H1 (cell line): ENCODE measurements at regions not wholly inside any gene's neighbourhood (a gene's known extent, or its start where the extent isn't known, plus 50 kb on each side); places are given as distances from the start of the nearest gene placed in this dataset.

Experiments
- CTCF ChIA-PET: fragments of 300-600 bp; sonication (Branson Sonifier 250); formaldehyde crosslinking; loops from one replicate; lab custom pipeline; 2021; ENCODE audit not compliant: partially characterized antibody; lab: Charles Lee
- POLR2A ChIA-PET: fragments of 300-600 bp; sonication (Branson Sonifier 250); formaldehyde crosslinking; loops from one replicate; lab custom pipeline; 2021; ENCODE audit warnings: inconsistent platforms; ENCODE audit not compliant: partially characterized antibody; lab: Charles Lee
- DNase-seq, 2 experiments: peaks; one replicate each; pipeline versions ENCODE4 v3.0.0 to v3.0.0-alpha.2; 2010 to 2022; ENCODE audit warnings: low spot score in 2 of 2, low read depth in 1 of 2, mixed read lengths in 1 of 2
- FAIRE-seq: peaks from 2 replicates; lab custom pipeline; 2011; peaks lifted over from hg19 to GRCh38; lab: Jason Lieb, UNC
- H2AFZ ChIP-seq: 2 replicates; pipeline ENCODE4 v1.8.1; 2012; ENCODE audit warnings: low read length, inconsistent platforms
- H2AK5ac ChIP-seq: 2 replicates; pipeline ENCODE4 v1.6.1; 2013; ENCODE audit warnings: low read depth, low read length
- H2BK120ac ChIP-seq: replicated peaks from 2 replicates; pipeline ENCODE3; 2013; ENCODE audit warnings: low read depth, low read length, inconsistent platforms
- H2BK12ac ChIP-seq: 2 replicates; pipeline ENCODE4 v1.6.1; 2013; ENCODE audit warnings: low read depth, low read length
- H2BK15ac ChIP-seq: 2 replicates; pipeline ENCODE4 v1.6.1; 2013; ENCODE audit warnings: low read length
- H2BK20ac ChIP-seq: 2 replicates; pipeline ENCODE4 v1.6.1; 2013; ENCODE audit warnings: low read length
- H2BK5ac ChIP-seq: 2 replicates; pipeline ENCODE4 v1.6.1; 2013; ENCODE audit warnings: low read depth, low read length
- H3K14ac ChIP-seq: 2 replicates; pipeline ENCODE4 v1.6.1; 2013; ENCODE audit warnings: inconsistent platforms; ENCODE audit not compliant: insufficient read length
- H3K18ac ChIP-seq: 2 replicates; pipeline ENCODE4 v1.6.1; 2013; ENCODE audit warnings: low read length; ENCODE audit errors: extremely low read depth
- H3K23ac ChIP-seq: 2 replicates; pipeline ENCODE4 v1.6.1; 2013; ENCODE audit warnings: inconsistent platforms; ENCODE audit not compliant: insufficient read length
- H3K23me2 ChIP-seq: 2 replicates; pipeline ENCODE4 v1.6.1; 2013; ENCODE audit warnings: low read depth, low read length
- H3K27ac ChIP-seq: 2 replicates; pipeline ENCODE4 v1.6.1; 2011; ENCODE audit warnings: low read depth, low read length, inconsistent platforms
- H3K27me3 ChIP-seq, 4 experiments: replicated peaks in 1 of 4; 1 replicate in 1 of 4; 2 replicates in 3 of 4; pipeline versions ENCODE4 v1.6.1 to v1.8.1; 2011 to 2013; ENCODE audit warnings: low read length in 3 of 4, mild to moderate bottlenecking in 3 of 4, inconsistent platforms in 2 of 4, mixed read lengths in 2 of 4, moderate library complexity in 1 of 4; ENCODE audit not compliant: control insufficient read depth in 3 of 4, insufficient read depth in 3 of 4; ENCODE audit errors: extremely low read depth in 1 of 4
- H3K36me3 ChIP-seq, 4 experiments: 2 replicates each; pipeline versions ENCODE4 v1.6.1 to v1.8.1; 2011 to 2013; ENCODE audit warnings: mild to moderate bottlenecking in 4 of 4, low read length in 3 of 4, moderate library complexity in 2 of 4, control low read depth in 1 of 4, inconsistent platforms in 1 of 4; ENCODE audit not compliant: insufficient read depth in 4 of 4, control insufficient read depth in 2 of 4
- H3K4ac ChIP-seq: replicated peaks from 2 replicates; pipeline ENCODE3; 2013; ENCODE audit warnings: low read length, low read depth, mixed read lengths, inconsistent platforms; ENCODE audit not compliant: insufficient read length
- H3K4me1 ChIP-seq, 4 experiments: replicated peaks in 1 of 4; 1 replicate in 1 of 4; 2 replicates in 3 of 4; pipeline versions ENCODE4 v1.6.1 to v1.8.1; 2011 to 2013; ENCODE audit warnings: low read length in 3 of 4, inconsistent platforms in 2 of 4, mixed read lengths in 1 of 4; ENCODE audit not compliant: insufficient read depth in 4 of 4, control insufficient read depth in 3 of 4
- H3K4me2 ChIP-seq, 2 experiments: 2 replicates each; pipeline versions ENCODE4 v1.6.1 to v1.8.1; 2011 to 2013; ENCODE audit warnings: low read depth in 2 of 2, low read length in 2 of 2, control low read depth in 1 of 2, inconsistent platforms in 1 of 2, mild to moderate bottlenecking in 1 of 2; ENCODE audit not compliant: insufficient read depth in 1 of 2
- H3K4me3 ChIP-seq, 4 experiments: fragments of 200-600, 300-600 bp in 1 of 4; sonication (generic), shearing (Covaris generic), sonication (Bioruptor Twin) in 1 of 4; 2 replicates each; pipeline versions ENCODE4 v1.5.1 to v1.8.1; 2011 to 2016; ENCODE audit warnings: low read length in 4 of 4, low read depth in 3 of 4, control low read depth in 2 of 4, inconsistent platforms in 2 of 4, mild to moderate bottlenecking in 2 of 4, mixed read lengths in 1 of 4, moderate library complexity in 1 of 4; ENCODE audit not compliant: insufficient read depth in 2 of 4; ENCODE audit errors: extremely low read depth in 1 of 4
- H3K56ac ChIP-seq: replicated peaks from 2 replicates; pipeline ENCODE3; 2013; ENCODE audit warnings: low read depth, mild to moderate bottlenecking, mixed read lengths, low read length, inconsistent platforms; ENCODE audit not compliant: insufficient read length
- H3K79me1 ChIP-seq: 2 replicates; pipeline ENCODE4 v1.6.1; 2013; ENCODE audit warnings: low read depth, low read length, control low read depth
- H3K79me2 ChIP-seq, 2 experiments: 2 replicates each; pipeline versions ENCODE4 v1.6.1 to v1.8.1; 2012 to 2013; ENCODE audit warnings: low read length in 2 of 2, mild to moderate bottlenecking in 2 of 2, inconsistent platforms in 1 of 2; ENCODE audit not compliant: insufficient read depth in 2 of 2, control insufficient read depth in 1 of 2
- H3K9ac ChIP-seq, 4 experiments: replicated peaks in 1 of 4; 1 replicate in 1 of 4; 2 replicates in 3 of 4; pipeline versions ENCODE4 v1.6.1 to v1.8.1; 2011 to 2013; ENCODE audit warnings: low read depth in 3 of 4, low read length in 3 of 4, control low read depth in 2 of 4, mild to moderate bottlenecking in 2 of 4, moderate library complexity in 2 of 4, inconsistent platforms in 1 of 4; ENCODE audit errors: extremely low read depth in 1 of 4
- H3K9me3 ChIP-seq, 2 experiments: 2 replicates each; pipeline versions ENCODE4 v1.6.1 to v1.8.1; 2012 to 2013; ENCODE audit warnings: mild to moderate bottlenecking in 2 of 2, moderate library complexity in 2 of 2, control low read depth in 1 of 2, inconsistent platforms in 1 of 2, low read depth in 1 of 2, low read length in 1 of 2, mixed read lengths in 1 of 2; ENCODE audit not compliant: insufficient read depth in 2 of 2
- H4K20me1 ChIP-seq, 2 experiments: replicated peaks in 1 of 2; 2 replicates each; pipeline versions ENCODE3 to v1.8.1; 2011 to 2013; ENCODE audit warnings: inconsistent platforms in 2 of 2, low read length in 2 of 2, mild to moderate bottlenecking in 1 of 2; ENCODE audit not compliant: insufficient read depth in 2 of 2, control insufficient read depth in 1 of 2
- H4K5ac ChIP-seq: 2 replicates; pipeline ENCODE4 v1.6.1; 2013; ENCODE audit warnings: low read length, low read depth, mixed read lengths, inconsistent platforms; ENCODE audit not compliant: insufficient read length
- H4K8ac ChIP-seq: 2 replicates; pipeline ENCODE4 v1.8.0; 2013; ENCODE audit warnings: mild to moderate bottlenecking, moderate library complexity, low read length, inconsistent platforms; ENCODE audit not compliant: insufficient read depth; ENCODE audit errors: extremely low read depth
- H4K91ac ChIP-seq: replicated peaks from 2 replicates; pipeline ENCODE3; 2013; ENCODE audit warnings: low read length, mixed read lengths, inconsistent platforms; ENCODE audit not compliant: insufficient read length
- CTBP2 ChIP-seq: IDR thresholded peaks from 2 replicates; pipeline ENCODE4 v1.7.0; 2011; ENCODE audit warnings: borderline replicate concordance, mild to moderate bottlenecking, moderate library complexity, mixed read lengths, low read length; ENCODE audit not compliant: insufficient read depth, insufficient read length
- CTCF ChIP-seq, 3 experiments: IDR thresholded peaks; 1 replicate in 2 of 3; 2 replicates in 1 of 3; pipeline versions ENCODE4 v1.5.1 to v1.6.1; 2011; ENCODE audit warnings: low read length in 3 of 3, mild to moderate bottlenecking in 3 of 3, inconsistent platforms in 2 of 3, low read depth in 1 of 3, moderate library complexity in 1 of 3; ENCODE audit not compliant: insufficient read depth in 1 of 3; ENCODE audit errors: control extremely low read depth in 1 of 3
- JUN ChIP-seq: IDR thresholded peaks from 2 replicates; pipeline ENCODE4 v1.6.1; 2011; ENCODE audit warnings: low read depth, mild to moderate bottlenecking, improper control_type of control experiment, low read length
- KDM5A ChIP-seq: fragments of 200-600 bp; IDR thresholded peaks from 2 replicates; pipeline ENCODE4 v1.7.1; 2012; ENCODE audit warnings: mild to moderate bottlenecking, low read length, inconsistent platforms, mixed read lengths
- NANOG ChIP-seq: IDR thresholded peaks from 2 replicates; pipeline ENCODE4 v1.6.1; 2011; ENCODE audit warnings: low read length, low read depth, mild to moderate bottlenecking, inconsistent platforms; ENCODE audit not compliant: insufficient read depth, poor library complexity, severe bottlenecking
- PHF8 ChIP-seq: fragments of 200-600 bp; sonication (generic); conservative IDR thresholded peaks from 2 replicates; pipeline ENCODE4 v1.7.1; 2012; ENCODE audit warnings: low read depth, mild to moderate bottlenecking, inconsistent platforms, low read length, moderate library complexity
- RBBP5 ChIP-seq: IDR thresholded peaks from 2 replicates; pipeline ENCODE4 v1.7.1; 2012; ENCODE audit warnings: low read depth, mild to moderate bottlenecking, inconsistent platforms, low read length, moderate library complexity, borderline replicate concordance
- TF ChIP-seq, protein P1 (sequence below): IDR thresholded peaks from 2 replicates; pipeline ENCODE4 v1.6.1; 2012; ENCODE audit warnings: inconsistent platforms
- TF ChIP-seq, protein P2 (sequence below): IDR thresholded peaks from 2 replicates; pipeline ENCODE4 v1.6.1; 2011; ENCODE audit warnings: low read depth, mild to moderate bottlenecking, low read length; ENCODE audit not compliant: insufficient read depth

DNA sequence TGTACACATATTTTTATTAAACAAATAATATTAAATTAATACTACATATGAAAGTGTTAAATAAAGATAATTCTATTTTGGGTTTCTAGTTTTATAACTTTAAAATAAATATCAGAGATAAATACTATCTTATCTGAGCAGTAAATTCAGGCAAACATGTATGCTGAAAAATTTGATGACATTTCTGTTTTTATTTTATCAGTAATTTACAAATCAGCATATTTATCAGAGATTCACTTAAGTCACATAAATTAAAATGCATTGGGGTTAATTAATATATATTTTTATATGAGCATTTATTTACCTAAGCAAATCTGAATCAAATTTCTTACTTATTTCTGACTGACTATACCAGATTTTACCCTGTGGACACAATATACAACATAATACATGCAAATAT, 1499.8 kb downstream of the OTOL1 start:
- Histone ChIP-seq H3K4me1 (no peaks in the 10 kb centered on the region), H4K20me1 (no peaks in the 10 kb centered on the region), H3K79me1 (no peaks in the 10 kb centered on the region), H2BK20ac (no peak overlapping the region), H3K9me3 (no peaks in the 10 kb centered on the region), H3K56ac (no peak overlapping the region), H3K18ac (no peak overlapping the region), H3K4me3 (no peak overlapping the region), H2BK5ac (no peak overlapping the region), H3K14ac (no peak overlapping the region), H2BK12ac (no peak overlapping the region), H4K8ac (no peak overlapping the region), H3K4ac (no peak overlapping the region), H3K4me2 (no peak overlapping the region), H2AFZ (no peak overlapping the region), H4K91ac (no peak overlapping the region), H3K36me3 (no peaks in the 10 kb centered on the region; a peak in 1 of 8 replicates), H2BK15ac (no peak overlapping the region), H3K27me3 (no peaks in the 10 kb centered on the region), H3K79me2 (no peaks in the 10 kb centered on the region), H3K23ac (no peak overlapping the region), H2AK5ac (no peak overlapping the region), H4K5ac (no peak overlapping the region), H3K27ac (no peak overlapping the region), H3K23me2 (no peaks in the 10 kb centered on the region), H2BK120ac (no peak overlapping the region), H3K9ac (no peak overlapping the region)
- DNase-seq = no peak
- ChIA-PET POLR2A (no interaction called here), CTCF (no interaction called here)
- no peak for FAIRE-seq
- no peak for TF ChIP-seq KDM5A
- TF ChIP-seq, protein P1, sequence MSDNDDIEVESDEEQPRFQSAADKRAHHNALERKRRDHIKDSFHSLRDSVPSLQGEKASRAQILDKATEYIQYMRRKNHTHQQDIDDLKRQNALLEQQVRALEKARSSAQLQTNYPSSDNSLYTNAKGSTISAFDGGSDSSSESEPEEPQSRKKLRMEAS = no peak
- TF ChIP-seq CTBP2 = no peak
- no peak for TF ChIP-seq PHF8
- TF ChIP-seq, protein P2, sequence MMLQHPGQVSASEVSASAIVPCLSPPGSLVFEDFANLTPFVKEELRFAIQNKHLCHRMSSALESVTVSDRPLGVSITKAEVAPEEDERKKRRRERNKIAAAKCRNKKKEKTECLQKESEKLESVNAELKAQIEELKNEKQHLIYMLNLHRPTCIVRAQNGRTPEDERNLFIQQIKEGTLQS = no peak
- TF ChIP-seq CTCF (IDR thresholded peaks at IDR 0.05; ENCODE audit: control extremely low read depth in 1 of 3, insufficient read depth in 1 of 3, low read depth in 1 of 3, low read length in 3 of 3) = no peak
- TF ChIP-seq JUN = no peak
- no peak for TF ChIP-seq NANOG
- TF ChIP-seq RBBP5 = no peak
